ENCODE measurements at regions not wholly inside any gene's neighbourhood (a gene's known extent, or its start where the extent isn't known, plus 50 kb on each side); places are given as distances from the start of the nearest gene placed in this dataset.
"Not testable (repeated sequence)": the region's sequence is repeated elsewhere in the genome, so short reads cannot be mapped to it uniquely, and the experiment has no call there.

GRCh38 chr4:118477826-118478225 lies 125.0 kb upstream of the PRSS12 start:
- not testable (repeated sequence) for H3K27ac ChIP-seq

DNA sequence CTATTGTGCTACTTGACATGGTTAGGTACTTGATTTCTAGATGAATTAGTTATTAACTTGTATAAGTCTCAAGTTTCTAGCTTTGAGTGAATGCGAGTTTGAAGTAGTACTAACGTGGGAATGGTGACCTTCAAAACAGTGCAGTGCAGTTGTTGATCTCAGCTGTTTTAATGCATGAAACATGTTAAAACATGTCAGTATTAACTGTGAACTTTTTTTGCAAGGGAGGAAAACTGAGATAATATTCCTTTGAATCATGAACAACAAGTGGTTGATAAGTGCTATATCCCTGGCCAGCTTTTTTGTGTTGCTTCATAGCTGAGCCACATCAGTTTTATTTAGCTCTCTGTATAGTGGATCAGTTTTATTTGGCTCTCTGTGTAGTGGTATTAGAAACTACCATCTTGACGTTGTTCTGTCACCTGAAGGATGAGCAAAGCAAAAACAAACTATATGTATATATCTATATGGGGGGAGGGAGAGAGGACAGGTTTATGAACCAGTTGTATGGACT lies 133.1 kb upstream of the PRSS12 start:
- H3K27ac ChIP-seq, result not testable (repeated sequence)

GRCh38 chr4:118492963-118493362 lies 140.2 kb upstream of the PRSS12 start:
- not testable (repeated sequence) for H3K27ac ChIP-seq

DNA sequence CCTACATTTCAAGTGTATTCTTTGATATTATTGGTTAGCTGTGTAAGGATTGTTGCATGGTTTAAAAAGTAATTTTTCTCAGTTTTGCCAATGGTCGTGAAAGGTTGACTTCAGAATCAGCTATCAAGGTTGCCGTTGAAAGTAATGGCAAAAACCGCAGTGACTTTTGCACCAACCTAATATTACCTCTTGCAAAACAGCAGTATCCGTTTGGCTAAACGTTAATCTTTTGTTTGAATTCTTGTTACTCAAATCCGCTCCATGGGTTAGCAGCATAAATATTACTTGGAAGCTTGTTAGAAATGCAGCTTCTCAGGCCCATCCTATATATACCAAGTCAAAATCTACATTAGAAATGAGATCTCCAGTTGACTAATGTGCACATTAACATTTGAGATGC lies 141.6 kb upstream of the PRSS12 start:
- not testable (repeated sequence) for H3K27ac ChIP-seq

DNA sequence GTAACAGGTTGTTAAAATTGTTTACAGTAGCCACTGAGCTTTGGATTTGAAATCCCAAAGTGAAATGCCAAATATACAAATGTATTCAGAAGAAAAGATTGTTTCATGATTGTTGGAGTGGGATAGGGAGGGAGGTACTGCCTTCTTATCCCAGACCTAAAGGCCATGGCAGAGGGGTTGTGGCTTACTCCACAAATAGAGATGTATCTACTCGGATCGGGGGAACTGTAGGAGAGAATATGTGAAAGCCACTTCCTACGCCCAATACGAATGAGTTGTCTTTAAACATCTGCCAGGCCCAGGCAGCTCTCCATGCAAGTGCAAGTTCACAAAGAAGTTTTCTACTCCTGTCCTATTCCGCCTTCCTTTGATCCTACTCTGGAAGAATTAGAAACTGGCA lies 150.2 kb upstream of the PRSS12 start:
- not testable (repeated sequence) for H3K27ac ChIP-seq

GRCh38 chr4:118504927-118505326 lies 152.1 kb upstream of the PRSS12 start:
- not testable (repeated sequence) for H3K27ac ChIP-seq

- H3K27ac ChIP-seq, result not testable (repeated sequence)
Observed at GRCh38 chr4:118505491-118505890, 152.7 kb upstream of the PRSS12 start.

DNA sequence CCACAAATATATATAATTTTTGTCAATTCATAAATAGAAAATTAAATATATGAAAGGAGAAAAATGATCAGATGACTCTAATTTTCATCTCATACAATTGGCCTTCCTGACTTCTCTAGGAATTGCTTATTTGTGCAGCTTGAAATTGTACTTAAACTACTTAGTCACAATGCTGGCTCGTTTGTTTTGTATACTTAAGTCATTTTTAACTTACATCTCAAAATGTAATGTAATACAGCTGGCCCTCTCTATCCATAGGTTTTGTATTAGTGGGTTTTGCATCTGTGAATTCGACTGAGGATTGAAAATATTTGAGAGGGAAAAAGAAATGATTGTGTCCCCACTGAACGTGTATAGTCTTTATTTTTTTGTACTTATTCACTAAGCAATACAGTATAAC lies 160.1 kb upstream of the PRSS12 start:
- not testable (repeated sequence) for H3K27ac ChIP-seq

- H3K27ac ChIP-seq, result not testable (repeated sequence)
Observed at GRCh38 chr4:118514332-118514731, 161.5 kb upstream of the PRSS12 start.

DNA sequence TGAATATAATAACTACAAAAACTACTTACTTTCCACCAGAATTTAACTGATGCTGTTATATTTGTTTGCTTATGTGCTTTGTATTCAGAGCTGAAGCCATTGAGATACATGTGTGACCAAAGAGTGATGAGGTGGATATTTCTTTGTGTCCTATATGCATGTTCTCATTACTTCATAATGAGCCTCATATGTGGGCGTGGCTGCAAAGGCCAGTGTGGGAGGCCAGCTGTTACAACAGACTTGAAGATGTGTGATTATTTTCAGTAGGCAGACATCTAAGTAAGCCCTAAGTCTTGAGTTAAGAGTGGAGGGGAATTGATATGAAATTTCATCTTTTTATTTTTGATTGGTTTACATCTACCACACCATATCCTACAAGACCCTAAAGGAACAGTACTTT lies 163.3 kb upstream of the PRSS12 start:
- H3K27ac ChIP-seq, result not testable (repeated sequence)

DNA sequence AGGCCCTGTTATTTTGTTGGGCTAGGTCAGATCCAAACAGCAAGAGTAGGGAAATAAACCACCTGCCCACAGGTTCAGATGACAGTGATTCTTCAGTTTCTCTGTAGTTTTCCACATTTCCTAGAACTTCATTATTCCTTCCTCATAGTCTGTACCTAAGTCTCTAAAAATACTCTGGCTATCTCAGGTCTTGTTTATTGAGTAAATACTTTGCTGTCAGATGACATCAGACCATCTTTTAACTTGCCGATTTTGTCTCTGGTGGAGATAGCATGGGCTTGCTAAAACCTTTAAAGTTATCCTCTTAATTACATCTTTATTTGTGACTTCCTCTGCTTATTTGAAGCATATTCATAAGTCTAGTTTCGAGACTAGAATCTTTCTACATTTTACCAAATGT lies 155.1 kb upstream of the METTL14 start:
- not testable (repeated sequence) for H3K27ac ChIP-seq

DNA sequence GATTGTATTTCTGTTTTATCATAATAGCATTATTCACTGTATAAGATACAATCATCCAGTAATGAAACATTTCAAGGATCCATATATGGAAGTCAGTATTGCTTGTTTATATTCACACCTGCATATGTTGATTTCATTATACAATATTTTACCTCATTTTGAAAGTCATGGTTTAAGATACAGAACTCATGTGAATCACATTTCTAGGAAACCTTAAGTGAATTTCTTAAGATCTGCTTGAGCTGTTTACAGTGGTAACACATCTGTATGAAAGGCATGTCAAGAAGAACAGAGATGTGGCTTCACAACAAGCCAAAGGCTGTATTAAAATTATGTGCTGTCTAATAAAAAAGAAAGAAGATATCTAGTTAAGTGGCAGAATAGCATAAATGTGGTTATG lies 153.2 kb upstream of the METTL14 start:
- H3K27ac ChIP-seq, result not testable (repeated sequence)

GRCh38 chr4:118535788-118536187 lies 149.4 kb upstream of the METTL14 start:
- H3K27ac ChIP-seq, result not testable (repeated sequence)

GRCh38 chr4:118539412-118540077 lies 145.6 kb upstream of the METTL14 start:
- not testable (repeated sequence) for H3K27ac ChIP-seq
- TF ChIP-seq, protein P1, sequence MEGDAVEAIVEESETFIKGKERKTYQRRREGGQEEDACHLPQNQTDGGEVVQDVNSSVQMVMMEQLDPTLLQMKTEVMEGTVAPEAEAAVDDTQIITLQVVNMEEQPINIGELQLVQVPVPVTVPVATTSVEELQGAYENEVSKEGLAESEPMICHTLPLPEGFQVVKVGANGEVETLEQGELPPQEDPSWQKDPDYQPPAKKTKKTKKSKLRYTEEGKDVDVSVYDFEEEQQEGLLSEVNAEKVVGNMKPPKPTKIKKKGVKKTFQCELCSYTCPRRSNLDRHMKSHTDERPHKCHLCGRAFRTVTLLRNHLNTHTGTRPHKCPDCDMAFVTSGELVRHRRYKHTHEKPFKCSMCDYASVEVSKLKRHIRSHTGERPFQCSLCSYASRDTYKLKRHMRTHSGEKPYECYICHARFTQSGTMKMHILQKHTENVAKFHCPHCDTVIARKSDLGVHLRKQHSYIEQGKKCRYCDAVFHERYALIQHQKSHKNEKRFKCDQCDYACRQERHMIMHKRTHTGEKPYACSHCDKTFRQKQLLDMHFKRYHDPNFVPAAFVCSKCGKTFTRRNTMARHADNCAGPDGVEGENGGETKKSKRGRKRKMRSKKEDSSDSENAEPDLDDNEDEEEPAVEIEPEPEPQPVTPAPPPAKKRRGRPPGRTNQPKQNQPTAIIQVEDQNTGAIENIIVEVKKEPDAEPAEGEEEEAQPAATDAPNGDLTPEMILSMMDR (conservative IDR thresholded peaks at IDR 0.05), result peak; percentile 61

DNA sequence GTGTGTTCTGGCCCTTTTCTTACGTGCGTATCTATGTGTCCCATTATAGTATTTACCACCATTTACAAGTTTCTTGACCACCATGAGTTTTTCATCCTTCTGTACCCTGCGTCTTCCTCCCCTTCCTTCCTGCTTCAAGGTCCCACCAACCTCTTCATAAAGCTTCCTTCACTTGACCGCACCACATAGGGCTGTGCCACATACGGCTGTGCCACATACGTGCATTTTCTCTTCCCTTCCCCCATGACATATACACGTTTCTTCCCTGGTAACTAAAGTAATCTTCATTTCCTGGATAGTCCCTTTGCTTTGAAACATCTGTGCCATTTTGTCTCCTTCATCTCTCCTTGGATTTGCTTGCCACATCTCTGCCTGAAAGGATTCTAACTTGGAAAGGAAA lies 128.6 kb upstream of the METTL14 start:
- H3K27ac ChIP-seq, result not testable (repeated sequence)

DNA sequence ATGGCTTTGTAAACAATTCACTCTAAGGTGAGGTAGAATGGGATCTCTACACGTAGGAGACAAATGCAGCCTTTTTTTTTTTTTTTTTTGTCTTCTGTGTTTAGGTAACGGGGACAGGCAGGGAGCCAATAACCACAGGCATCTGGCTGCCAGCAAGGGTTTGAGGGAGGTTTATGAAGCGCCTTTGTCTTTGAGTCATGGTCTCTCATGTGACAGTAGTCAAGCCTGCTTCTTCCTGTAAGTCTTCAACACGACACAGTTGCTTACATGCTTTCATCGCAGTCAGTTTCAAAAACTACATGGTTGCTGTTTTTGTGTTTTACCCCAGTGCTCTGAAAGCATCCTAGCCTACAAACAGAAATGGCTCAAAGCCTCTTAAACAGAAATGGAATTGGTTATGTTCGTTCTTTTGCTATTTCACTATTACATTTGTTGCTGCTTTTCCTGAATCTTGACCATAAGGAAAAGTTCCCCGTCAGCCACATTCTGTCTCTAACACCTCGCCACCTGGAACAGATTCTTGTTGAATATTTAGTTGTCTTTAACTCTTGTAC lies 127.8 kb upstream of the METTL14 start:
- TF ChIP-seq, protein P1 (conservative IDR thresholded peaks at IDR 0.05), result no peak
- H3K27ac ChIP-seq, result no peak overlapping the region

- H3K27ac ChIP-seq, result not testable (repeated sequence)
Observed at GRCh38 chr4:118558188-118558587, 127.0 kb upstream of the METTL14 start.
